ENCODE measurements at regions not wholly inside any gene's neighbourhood (a gene's known extent, or its start where the extent isn't known, plus 50 kb on each side); places are given as distances from the start of the nearest gene placed in this dataset.
"Not testable (repeated sequence)": the region's sequence is repeated elsewhere in the genome, so short reads cannot be mapped to it uniquely, and the experiment has no call there.

DNA sequence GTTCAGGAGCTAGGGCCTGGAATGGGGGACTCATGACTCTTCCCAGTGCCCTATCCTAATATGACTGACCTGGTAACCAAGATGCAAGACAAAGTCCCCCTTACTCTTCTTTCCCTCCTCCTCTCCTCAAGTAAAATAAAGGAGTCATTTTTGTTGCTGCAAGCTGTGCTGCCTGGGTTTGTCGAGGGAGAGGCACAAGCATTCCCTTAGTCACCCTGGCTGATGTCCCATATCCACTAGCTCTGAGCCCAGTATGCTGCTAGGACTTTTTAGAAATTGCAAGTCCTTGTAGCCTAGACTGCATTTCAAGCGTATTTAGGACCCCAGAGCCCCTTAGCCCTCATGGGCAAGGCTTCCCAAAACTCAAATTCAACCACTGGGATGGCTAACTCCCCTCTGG, 338.5 kb upstream of the SETBP1 start:
- H3K27ac Mint-ChIP-seq: no peak overlapping the region
- no peaks in the 10 kb centered on the region for H3K27me3 Mint-ChIP-seq
- intact Hi-C loops (cut with DNase I, micrococcal nuclease): no loop called here
- POLR2A ChIA-PET: no interaction called here
- H3K9me3 Mint-ChIP-seq (ENCODE audit: low read depth): peaks cover 9% of the 10 kb centered on the region
- H3K36me3 Mint-ChIP-seq (ENCODE audit: low read depth): no peaks in the 10 kb centered on the region
- no peak overlapping the region for H3K4me3 Mint-ChIP-seq
- no peak for DNase-seq
- ATAC-seq: no peak
- CTCF ChIA-PET: no interaction called here
- H3K4me1 Mint-ChIP-seq: no peaks in the 10 kb centered on the region

DNA sequence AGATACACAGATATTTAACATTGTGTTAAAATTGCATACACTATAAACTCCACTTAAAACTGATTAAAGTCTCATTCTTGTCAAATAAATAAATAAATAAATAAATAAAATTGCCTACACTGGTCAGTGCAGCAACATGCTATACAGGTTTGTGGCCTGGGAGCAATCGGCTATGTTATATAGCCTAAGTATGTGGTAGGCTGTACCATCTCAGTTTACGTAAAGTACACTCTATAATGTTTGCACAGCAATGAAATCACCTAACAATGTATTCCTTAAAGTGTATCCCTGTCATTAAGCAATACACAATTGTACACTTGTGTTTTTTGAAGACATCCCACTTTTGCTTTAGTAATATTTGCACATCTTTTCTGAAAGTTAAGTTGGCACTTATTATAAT, 337.7 kb upstream of the SETBP1 start:
- Mint-ChIP-seq H3K36me3 (ENCODE audit: low read depth) (no peaks in the 10 kb centered on the region), H3K4me3 (no peak overlapping the region), H3K4me1 (no peaks in the 10 kb centered on the region), H3K9me3 (ENCODE audit: low read depth) (peaks cover 6% of the 10 kb centered on the region), H3K27me3 (no peaks in the 10 kb centered on the region), H3K27ac (no peak overlapping the region)
- ChIA-PET POLR2A (no interaction called here), CTCF (no interaction called here)
- intact Hi-C loops (cut with DNase I, micrococcal nuclease): no loop called here
- no peak for DNase-seq
- ATAC-seq: no peak

DNA sequence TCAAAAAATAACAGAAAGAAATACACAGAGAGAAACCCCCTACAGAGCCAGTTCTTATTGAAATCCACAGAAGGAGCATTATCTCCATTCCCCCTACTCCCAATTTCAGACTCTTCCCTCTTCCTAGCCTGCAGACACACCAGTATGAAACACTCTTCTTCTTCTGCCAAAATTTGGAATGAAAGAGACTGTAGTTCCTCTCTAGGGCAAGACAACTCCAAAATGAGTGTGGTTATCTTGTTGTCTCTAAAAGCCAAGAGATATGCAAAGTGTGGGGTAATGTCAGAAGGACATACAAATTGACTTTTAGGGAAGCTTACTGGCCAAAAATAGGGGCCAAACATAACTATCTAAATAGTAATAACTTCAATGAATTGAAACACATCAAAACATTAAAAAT, 337.1 kb upstream of the SETBP1 start:
- Mint-ChIP-seq H3K9me3 (ENCODE audit: low read depth) (no peaks in the 10 kb centered on the region), H3K36me3 (ENCODE audit: low read depth) (no peaks in the 10 kb centered on the region), H3K4me1 (no peaks in the 10 kb centered on the region), H3K27ac (no peak overlapping the region), H3K4me3 (no peak overlapping the region), H3K27me3 (no peaks in the 10 kb centered on the region)
- POLR2A ChIA-PET: no interaction called here
- no peak for DNase-seq
- ATAC-seq: no peak
- CTCF ChIA-PET: no interaction called here
- intact Hi-C loops (cut with DNase I, micrococcal nuclease): no loop called here

GRCh38 chr18:44356566-44357157, 324.0 kb upstream of the SETBP1 start:
- DNase-seq (no peak), ATAC-seq (no peak)
- ChIA-PET CTCF (no interaction called here), POLR2A (interaction anchor here (0.8 kb wide), 1 partner anchor 462 kb away, joined by 5 read pairs; no protein-coding TSS in a partner anchor)
- Mint-ChIP-seq H3K36me3 (ENCODE audit: low read depth) (no peaks in the 10 kb centered on the region), H3K9me3 (ENCODE audit: low read depth) (peaks cover 4% of the 10 kb centered on the region), H3K27ac (no peak overlapping the region), H3K27me3 (no peaks in the 10 kb centered on the region), H3K4me3 (no peak overlapping the region), H3K4me1 (no peaks in the 10 kb centered on the region)
- intact Hi-C loops (cut with DNase I, micrococcal nuclease): no loop called here

DNA sequence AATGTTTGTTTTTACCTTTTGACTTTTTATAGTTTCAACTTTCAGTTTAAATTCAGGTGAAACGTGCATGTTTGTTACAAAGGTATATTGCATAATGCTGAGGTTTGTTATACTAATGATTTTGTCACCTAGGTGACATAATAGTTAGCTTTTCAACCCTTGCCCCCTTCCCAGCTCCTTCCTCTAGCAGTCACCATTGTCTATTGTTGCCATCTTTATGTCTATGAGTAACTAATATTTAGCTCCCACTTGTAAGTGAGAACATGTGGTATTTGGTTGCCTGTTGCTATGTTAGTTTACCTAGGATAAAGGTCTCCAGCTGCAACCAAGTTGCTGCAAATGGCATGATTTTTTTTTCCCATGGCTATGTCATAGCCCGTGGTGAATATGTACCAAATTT, 322.3 kb upstream of the SETBP1 start:
- no peak for DNase-seq
- Mint-ChIP-seq H3K4me1 (no peaks in the 10 kb centered on the region), H3K27ac (no peak overlapping the region), H3K4me3 (no peak overlapping the region), H3K27me3 (no peaks in the 10 kb centered on the region), H3K36me3 (ENCODE audit: low read depth) (no peaks in the 10 kb centered on the region), H3K9me3 (ENCODE audit: low read depth) (peaks cover 4% of the 10 kb centered on the region)
- intact Hi-C loops (cut with DNase I, micrococcal nuclease): no loop called here
- no peak for ATAC-seq
- POLR2A ChIA-PET: no interaction called here
- CTCF ChIA-PET: no interaction called here

DNA sequence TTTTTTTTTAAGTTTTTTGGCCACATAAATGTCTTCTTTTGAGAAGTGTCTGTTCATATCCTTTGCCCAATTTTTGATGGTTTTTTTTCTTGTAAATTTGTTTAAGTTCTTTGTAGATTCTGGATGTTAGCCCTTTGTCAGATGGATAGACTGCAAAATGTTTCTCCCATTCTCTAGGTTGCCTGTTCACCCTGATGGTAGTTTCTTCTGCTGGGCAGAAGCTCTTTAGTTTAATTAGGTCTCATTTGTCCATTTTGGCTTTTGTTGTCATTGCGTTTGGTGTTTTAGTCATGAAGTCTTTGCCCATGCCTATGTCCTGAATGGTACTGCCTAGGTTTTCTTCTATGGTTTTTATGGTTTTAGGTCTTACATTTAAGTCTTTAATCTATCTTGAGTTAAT, 320.9 kb upstream of the SETBP1 start:
- H3K4me3 Mint-ChIP-seq; H3K27me3 Mint-ChIP-seq; ATAC-seq; CTCF ChIA-PET; POLR2A ChIA-PET; H3K4me1 Mint-ChIP-seq; H3K36me3 Mint-ChIP-seq (ENCODE audit: low read depth); H3K27ac Mint-ChIP-seq; intact Hi-C loops (cut with DNase I, micrococcal nuclease); H3K9me3 Mint-ChIP-seq (ENCODE audit: low read depth); DNase-seq: not testable (repeated sequence)

DNA sequence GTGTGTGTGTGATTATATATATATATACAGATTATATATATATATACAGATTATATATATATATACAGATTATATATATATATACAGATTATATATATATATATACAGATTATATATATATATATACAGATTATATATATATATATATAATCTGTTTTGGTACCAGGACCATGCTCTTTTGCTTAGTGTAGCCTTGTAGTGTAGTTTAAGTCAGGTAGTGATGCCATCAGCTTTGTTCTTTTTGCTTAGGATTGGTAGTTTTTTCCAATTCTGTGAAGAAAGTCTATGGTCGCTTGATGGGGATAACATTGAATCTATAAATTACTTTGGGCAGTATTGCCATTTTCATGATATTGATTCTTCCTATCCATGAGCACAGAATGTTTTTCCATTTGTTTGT, 318.5 kb upstream of the SETBP1 start:
- POLR2A ChIA-PET; H3K9me3 Mint-ChIP-seq (ENCODE audit: low read depth); H3K36me3 Mint-ChIP-seq (ENCODE audit: low read depth); DNase-seq; intact Hi-C loops (cut with DNase I, micrococcal nuclease); H3K4me3 Mint-ChIP-seq; H3K27ac Mint-ChIP-seq; H3K27me3 Mint-ChIP-seq; H3K4me1 Mint-ChIP-seq; CTCF ChIA-PET: not testable (repeated sequence)
- peak; percentile 60 for ATAC-seq

DNA sequence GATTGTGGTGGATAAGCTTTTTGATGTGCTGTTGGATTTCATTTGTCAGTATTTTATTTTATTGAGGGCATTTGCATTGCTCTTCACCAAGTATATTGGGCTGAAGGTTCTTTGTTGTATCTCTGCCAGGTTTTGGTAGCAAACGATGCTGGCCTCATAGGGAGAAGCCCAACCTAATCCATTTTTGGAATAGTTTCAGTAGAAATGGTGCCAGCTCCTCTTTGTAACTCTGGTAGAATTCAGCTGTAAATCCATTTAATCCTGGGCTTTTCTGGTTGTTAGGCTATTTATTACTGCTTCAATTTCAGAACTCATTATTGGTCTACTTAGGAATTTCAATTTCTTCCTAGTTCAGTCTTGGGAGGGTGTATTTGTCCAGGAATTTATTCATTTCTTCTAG, 309.8 kb upstream of the SETBP1 start:
- Mint-ChIP-seq H3K36me3 (ENCODE audit: low read depth) (no peaks in the 10 kb centered on the region), H3K27me3 (no peaks in the 10 kb centered on the region), H3K27ac (no peak overlapping the region), H3K4me3 (no peak overlapping the region), H3K9me3 (ENCODE audit: low read depth) (peaks cover 18% of the 10 kb centered on the region), H3K4me1 (no peaks in the 10 kb centered on the region)
- no peak for ATAC-seq
- no peak for DNase-seq
- CTCF ChIA-PET: no interaction called here
- intact Hi-C loops (cut with DNase I, micrococcal nuclease): no loop called here
- POLR2A ChIA-PET: no interaction called here

DNA sequence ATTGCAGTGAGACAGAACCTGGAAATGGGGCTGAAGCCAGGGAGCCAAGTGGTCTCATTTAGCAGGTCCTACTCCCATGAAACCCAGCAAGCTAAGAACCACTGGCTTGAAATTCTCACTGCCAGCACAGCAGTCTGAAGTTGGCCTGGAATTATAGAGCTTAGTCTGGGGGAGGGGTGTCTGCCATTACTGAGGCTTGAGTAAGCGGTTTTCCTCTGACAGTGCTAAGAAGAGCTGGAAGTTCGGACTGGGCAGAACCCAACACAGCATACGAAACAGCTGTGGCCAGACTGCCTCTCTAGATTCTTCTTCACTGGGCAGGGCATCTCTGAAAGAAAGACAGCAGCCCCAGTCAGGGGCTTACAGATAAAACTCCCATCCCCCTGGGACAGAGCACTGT, 305.7 kb upstream of the SETBP1 start:
- intact Hi-C loops (cut with DNase I, micrococcal nuclease): no loop called here
- DNase-seq (no peak), ATAC-seq (no peak)
- peaks cover 19% of the 10 kb centered on the region for H3K9me3 Mint-ChIP-seq (ENCODE audit: low read depth)
- ChIA-PET CTCF (interaction anchor here (0.6 kb wide), 1 partner anchor 483 kb away, joined by 3 read pairs; no protein-coding TSS in a partner anchor), POLR2A (no interaction called here)
- no peak overlapping the region for H3K27ac Mint-ChIP-seq
- H3K36me3 Mint-ChIP-seq (ENCODE audit: low read depth): no peaks in the 10 kb centered on the region
- H3K27me3 Mint-ChIP-seq: no peaks in the 10 kb centered on the region
- no peaks in the 10 kb centered on the region for H3K4me1 Mint-ChIP-seq
- H3K4me3 Mint-ChIP-seq: no peak overlapping the region

- no peaks in the 10 kb centered on the region for H3K27me3 Mint-ChIP-seq
- no peaks in the 10 kb centered on the region for H3K36me3 Mint-ChIP-seq (ENCODE audit: low read depth)
- DNase-seq (no peak), ATAC-seq (no peak)
- CTCF ChIA-PET: no interaction called here
- no peaks in the 10 kb centered on the region for H3K4me1 Mint-ChIP-seq
- POLR2A ChIA-PET: no interaction called here
- H3K9me3 Mint-ChIP-seq (ENCODE audit: low read depth): no peaks in the 10 kb centered on the region
- no peak overlapping the region for H3K4me3 Mint-ChIP-seq
- no peak overlapping the region for H3K27ac Mint-ChIP-seq
- intact Hi-C loops (cut with DNase I, micrococcal nuclease): no loop called here
These were observed 294.3 kb upstream of the SETBP1 start for GRCh38 chr18:44386401-44386800.

- intact Hi-C loops (cut with DNase I, micrococcal nuclease): no loop called here
- Mint-ChIP-seq H3K27me3 (no peaks in the 10 kb centered on the region), H3K27ac (no peak overlapping the region), H3K4me3 (no peak overlapping the region), H3K9me3 (ENCODE audit: low read depth) (no peaks in the 10 kb centered on the region), H3K4me1 (no peaks in the 10 kb centered on the region), H3K36me3 (ENCODE audit: low read depth) (no peaks in the 10 kb centered on the region)
- POLR2A ChIA-PET: no interaction called here
- no peak for DNase-seq
- ATAC-seq: no peak
- CTCF ChIA-PET: no interaction called here
These were observed 292.4 kb upstream of the SETBP1 start for GRCh38 chr18:44388329-44388728.

DNA sequence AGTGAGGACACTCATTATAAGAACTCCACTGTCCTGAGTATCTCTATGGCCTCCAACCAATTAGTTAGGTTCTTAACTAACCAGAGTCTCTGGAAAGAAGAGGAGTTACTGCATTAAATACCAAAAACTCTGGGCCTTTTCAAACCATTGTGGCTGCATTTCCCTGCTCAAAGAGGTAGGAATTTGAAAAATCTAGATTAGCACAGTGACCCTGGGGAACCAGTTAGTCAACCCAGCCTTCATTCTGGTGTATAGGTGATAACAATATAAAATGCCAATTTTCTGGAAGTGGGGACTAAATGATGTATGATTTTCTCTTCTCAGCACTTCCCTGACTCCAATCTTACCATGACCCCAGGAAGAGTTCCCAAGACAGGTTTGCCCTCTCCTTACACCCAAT, 287.8 kb upstream of the SETBP1 start:
- no peaks in the 10 kb centered on the region for H3K27me3 Mint-ChIP-seq
- H3K36me3 Mint-ChIP-seq (ENCODE audit: low read depth): no peaks in the 10 kb centered on the region
- POLR2A ChIA-PET: no interaction called here
- CTCF ChIA-PET: no interaction called here
- H3K9me3 Mint-ChIP-seq (ENCODE audit: low read depth): no peaks in the 10 kb centered on the region
- no peak for ATAC-seq
- intact Hi-C loops (cut with DNase I, micrococcal nuclease): no loop called here
- no peak overlapping the region for H3K4me3 Mint-ChIP-seq
- no peak for DNase-seq
- H3K4me1 Mint-ChIP-seq: no peaks in the 10 kb centered on the region
- H3K27ac Mint-ChIP-seq: no peak overlapping the region

DNA sequence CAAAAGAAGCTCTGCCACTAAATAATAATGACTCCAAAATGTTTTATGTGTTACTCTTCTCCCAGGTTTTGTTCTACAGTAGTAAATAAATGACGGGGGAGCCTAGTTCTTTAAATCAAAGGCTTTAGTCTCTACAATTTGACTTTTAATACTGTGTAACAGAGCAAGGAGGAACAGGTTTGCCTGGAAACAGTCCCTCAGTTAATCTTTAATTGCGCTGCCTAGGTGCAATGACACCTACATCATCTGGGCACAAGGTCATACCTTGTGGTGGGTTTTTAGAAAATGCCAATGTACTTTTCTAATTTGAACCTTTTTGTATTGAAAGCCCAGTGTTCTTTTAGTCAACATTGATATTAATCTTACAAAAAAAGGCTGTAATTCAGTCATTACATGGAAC, 287.3 kb upstream of the SETBP1 start:
- POLR2A ChIA-PET: no interaction called here
- H3K36me3 Mint-ChIP-seq (ENCODE audit: low read depth): no peaks in the 10 kb centered on the region
- no peaks in the 10 kb centered on the region for H3K9me3 Mint-ChIP-seq (ENCODE audit: low read depth)
- no peak for ATAC-seq
- H3K4me1 Mint-ChIP-seq: no peaks in the 10 kb centered on the region
- CTCF ChIA-PET: no interaction called here
- DNase-seq: no peak
- H3K27ac Mint-ChIP-seq: no peak overlapping the region
- intact Hi-C loops (cut with DNase I, micrococcal nuclease): no loop called here
- no peak overlapping the region for H3K4me3 Mint-ChIP-seq
- H3K27me3 Mint-ChIP-seq: no peaks in the 10 kb centered on the region
